Epithelial cell of esophagus (primary cell): ENCODE measurements at regions not wholly inside any gene's neighbourhood (a gene's known extent, or its start where the extent isn't known, plus 50 kb on each side); places are given as distances from the start of the nearest gene placed in this dataset.

Experiments used
- DNase-seq: peaks from one replicate; pipeline ENCODE4 v3.0.0; 2010; ENCODE audit warnings: low read depth
- H3K4me3 ChIP-seq: 2 replicates; pipeline ENCODE4 v1.5.1; 2011; ENCODE audit warnings: mild to moderate bottlenecking, low read length, control low read depth
- TF ChIP-seq, protein P1 (sequence below): IDR thresholded peaks from 2 replicates; pipeline ENCODE4 v1.5.1; 2011; ENCODE audit warnings: low read depth, mild to moderate bottlenecking, low read length, control low read depth, inconsistent platforms; ENCODE audit not compliant: insufficient read depth; ENCODE audit errors: missing control alignments

DNA sequence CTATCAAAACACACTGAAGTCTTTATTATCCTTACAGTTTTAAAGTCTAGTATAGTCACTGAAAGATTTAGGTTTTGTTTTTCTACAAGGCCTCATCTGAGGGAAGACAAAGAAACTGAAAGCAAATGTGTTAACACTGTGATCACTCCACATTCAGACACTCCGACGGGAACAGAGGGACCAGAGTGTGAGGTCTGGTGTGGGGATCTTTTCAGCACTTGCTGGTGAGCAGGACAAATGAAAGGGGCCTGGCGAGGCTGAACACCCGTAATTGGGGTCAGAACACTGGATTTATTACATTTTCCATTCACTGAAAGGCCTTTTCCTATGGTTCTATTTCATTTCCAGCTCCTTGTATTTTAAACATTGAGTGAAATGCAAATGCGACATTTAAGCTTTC is 910.5 kb downstream of the CDH11 start:
- H3K4me3 ChIP-seq: no peak overlapping the region
- TF ChIP-seq, protein P1, sequence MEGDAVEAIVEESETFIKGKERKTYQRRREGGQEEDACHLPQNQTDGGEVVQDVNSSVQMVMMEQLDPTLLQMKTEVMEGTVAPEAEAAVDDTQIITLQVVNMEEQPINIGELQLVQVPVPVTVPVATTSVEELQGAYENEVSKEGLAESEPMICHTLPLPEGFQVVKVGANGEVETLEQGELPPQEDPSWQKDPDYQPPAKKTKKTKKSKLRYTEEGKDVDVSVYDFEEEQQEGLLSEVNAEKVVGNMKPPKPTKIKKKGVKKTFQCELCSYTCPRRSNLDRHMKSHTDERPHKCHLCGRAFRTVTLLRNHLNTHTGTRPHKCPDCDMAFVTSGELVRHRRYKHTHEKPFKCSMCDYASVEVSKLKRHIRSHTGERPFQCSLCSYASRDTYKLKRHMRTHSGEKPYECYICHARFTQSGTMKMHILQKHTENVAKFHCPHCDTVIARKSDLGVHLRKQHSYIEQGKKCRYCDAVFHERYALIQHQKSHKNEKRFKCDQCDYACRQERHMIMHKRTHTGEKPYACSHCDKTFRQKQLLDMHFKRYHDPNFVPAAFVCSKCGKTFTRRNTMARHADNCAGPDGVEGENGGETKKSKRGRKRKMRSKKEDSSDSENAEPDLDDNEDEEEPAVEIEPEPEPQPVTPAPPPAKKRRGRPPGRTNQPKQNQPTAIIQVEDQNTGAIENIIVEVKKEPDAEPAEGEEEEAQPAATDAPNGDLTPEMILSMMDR: no peak
- DNase-seq: no peak

DNA sequence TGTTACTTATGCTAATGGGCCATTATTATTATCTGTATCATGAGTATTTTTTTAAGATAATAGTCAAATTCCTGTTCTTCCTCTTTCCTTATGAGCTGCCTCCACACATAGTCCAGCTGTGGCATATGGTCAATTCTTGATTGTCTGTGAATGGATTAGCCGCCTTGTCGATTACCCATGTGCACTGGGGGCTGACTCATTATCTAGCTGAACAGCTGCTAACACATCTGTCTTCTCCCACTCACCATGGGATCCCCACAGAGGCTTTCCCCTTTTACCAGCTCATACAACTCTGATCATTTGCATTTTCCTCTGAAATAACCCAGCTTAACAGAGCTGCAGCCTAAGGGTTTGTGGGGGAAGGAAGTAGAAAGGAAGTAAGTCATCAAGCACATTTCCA is 915.0 kb downstream of the CDH11 start:
- TF ChIP-seq, protein P1: no peak
- H3K4me3 ChIP-seq: no peak overlapping the region
- DNase-seq: no peak

DNA sequence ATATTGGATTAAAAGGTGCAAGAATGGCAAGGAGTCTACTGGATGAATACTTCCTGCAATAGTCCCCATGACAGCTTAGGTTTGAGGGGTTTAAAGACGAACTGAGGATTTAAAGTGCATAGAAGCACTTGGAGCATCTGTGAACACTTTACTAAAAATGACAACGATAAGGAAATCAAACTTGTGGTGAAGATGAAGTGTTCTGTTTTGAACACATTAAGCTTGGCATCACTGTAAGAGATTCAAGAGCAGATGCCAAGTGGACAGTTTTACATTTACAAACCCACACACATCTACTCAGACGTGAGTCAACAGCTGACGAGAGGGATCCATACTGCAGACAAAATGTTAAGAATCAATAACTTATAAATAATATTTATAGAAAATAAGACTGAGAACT is 918.7 kb downstream of the CDH11 start:
- no peak overlapping the region for H3K4me3 ChIP-seq
- DNase-seq: no peak
- TF ChIP-seq, protein P1: no peak

DNA sequence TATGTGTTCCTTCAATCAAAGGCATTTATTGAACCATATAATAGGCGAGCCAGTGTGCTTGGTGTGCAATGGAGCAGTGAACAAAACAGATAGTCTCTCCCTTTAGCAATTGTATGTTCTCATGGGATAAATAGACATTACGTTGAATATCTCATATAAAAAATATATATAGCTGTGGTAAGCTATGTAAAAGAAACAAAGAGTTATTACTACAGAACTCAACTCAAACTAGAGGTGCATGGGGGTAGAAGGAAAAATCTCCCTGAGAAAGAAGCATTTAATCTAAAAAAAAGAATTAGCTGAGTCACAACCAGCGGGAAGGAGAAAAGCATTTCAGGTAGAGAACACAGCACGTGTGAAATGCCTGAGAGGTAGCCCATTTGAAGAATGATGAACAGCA is 919.3 kb downstream of the CDH11 start:
- TF ChIP-seq, protein P1: no peak
- H3K4me3 ChIP-seq: no peak overlapping the region
- DNase-seq: no peak

DNA sequence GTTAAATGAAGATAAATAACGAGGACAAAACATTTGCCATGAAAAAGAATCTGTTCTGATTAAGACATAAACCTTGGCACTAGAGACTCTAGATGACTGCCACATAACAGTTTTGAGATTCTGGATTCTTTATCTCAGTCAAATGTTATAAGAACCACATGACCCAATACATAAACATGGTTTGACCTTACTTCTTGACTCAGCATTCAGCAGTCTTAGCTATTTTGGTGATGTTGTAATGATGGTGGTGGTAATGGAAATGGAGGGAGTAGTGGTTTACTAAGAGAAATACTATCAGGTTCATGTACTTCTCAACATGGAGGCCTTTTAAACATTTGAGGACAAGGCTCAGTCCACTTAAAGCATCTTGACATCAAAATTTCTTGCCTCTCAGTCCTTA is 925.4 kb downstream of the CDH11 start:
- H3K4me3 ChIP-seq: no peak overlapping the region
- TF ChIP-seq, protein P1: no peak
- DNase-seq: no peak

DNA sequence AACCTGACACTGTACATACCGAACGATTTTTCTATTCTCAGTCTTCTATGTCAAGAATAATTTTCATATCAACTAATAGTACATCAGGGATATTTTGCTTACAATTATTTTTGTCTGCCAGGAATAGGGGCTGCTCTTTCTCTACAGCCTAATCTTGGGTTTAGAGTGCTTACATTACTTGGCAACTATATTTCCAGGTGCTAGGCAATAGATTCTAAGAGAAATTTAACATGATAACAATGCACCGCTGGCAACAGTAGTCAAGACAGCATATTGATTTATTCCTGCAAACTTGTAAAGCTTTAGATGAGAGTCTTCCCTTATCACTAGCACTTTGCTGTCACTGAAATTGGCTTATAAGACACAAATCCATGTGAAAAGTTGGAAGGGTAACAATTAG is 935.9 kb downstream of the CDH11 start:
- no peak for DNase-seq
- no peak overlapping the region for H3K4me3 ChIP-seq
- TF ChIP-seq, protein P1: no peak

DNA sequence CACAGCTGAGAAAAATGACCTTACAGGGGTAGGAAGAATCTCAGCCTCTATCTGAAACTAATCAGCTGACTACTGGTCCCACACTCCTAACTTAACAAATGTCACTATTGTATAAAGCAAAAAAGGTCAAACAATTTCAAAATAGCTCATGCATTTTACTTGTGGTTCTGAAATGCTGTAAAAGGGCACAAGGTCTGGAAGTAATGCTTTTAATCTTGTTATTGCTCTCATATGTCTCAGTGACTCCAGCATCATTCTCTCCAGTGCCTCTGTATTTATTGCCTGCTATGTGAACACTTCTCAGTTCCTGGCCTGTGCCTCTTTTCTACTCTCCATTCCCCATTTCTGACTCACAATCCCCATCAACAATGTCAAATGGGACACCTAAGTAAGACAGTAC is 937.7 kb downstream of the CDH11 start:
- no peak overlapping the region for H3K4me3 ChIP-seq
- TF ChIP-seq, protein P1: no peak
- DNase-seq: no peak
